NCI-H146 treated with DMSO at 0.1 percent for 48 hours (cell line): ENCODE measurements at regions not wholly inside any gene's neighbourhood (a gene's known extent, or its start where the extent isn't known, plus 50 kb on each side); places are given as distances from the start of the nearest gene placed in this dataset.
A peak's percentile ranks its signal among the peaks of the same experiment; 100 is the strongest.

Experiments
- DNase-seq: peaks from one replicate; lab custom pipeline; 2025; ENCODE audit not compliant: unreplicated experiment; lab: John Stamatoyannopoulos, UW

- no peak for DNase-seq
Measured at GRCh38 chr3:176933704-176934103, 263.6 kb downstream of the TBL1XR1 start.

GRCh38 chr3:176932433-176932832 lies 264.8 kb downstream of the TBL1XR1 start:
- no peak for DNase-seq

GRCh38 chr3:176931991-176932390 lies 265.3 kb downstream of the TBL1XR1 start:
- no peak for DNase-seq

GRCh38 chr3:176930942-176931341 lies 266.3 kb downstream of the TBL1XR1 start:
- DNase-seq: no peak

- DNase-seq: no peak
Measured at GRCh38 chr3:176928582-176928931, 268.7 kb downstream of the TBL1XR1 start.

GRCh38 chr3:176927706-176928581 lies 269.3 kb downstream of the TBL1XR1 start:
- no peak for DNase-seq

GRCh38 chr3:176927280-176927679 lies 270.0 kb downstream of the TBL1XR1 start:
- no peak for DNase-seq

GRCh38 chr3:176926688-176927087 lies 270.6 kb downstream of the TBL1XR1 start:
- DNase-seq: no peak

- no peak for DNase-seq
Measured at GRCh38 chr3:176926034-176926433, 271.2 kb downstream of the TBL1XR1 start.

- DNase-seq: peak; percentile 97
Measured at GRCh38 chr3:176920766-176921160, 276.5 kb downstream of the TBL1XR1 start.

- peak; percentile 92 for DNase-seq
Measured at GRCh38 chr3:176919836-176920765, 277.2 kb downstream of the TBL1XR1 start.

GRCh38 chr3:176916777-176917176 lies 280.5 kb downstream of the TBL1XR1 start:
- peak; percentile 22 for DNase-seq

GRCh38 chr3:176914764-176915163 lies 282.5 kb downstream of the TBL1XR1 start:
- DNase-seq: no peak

- no peak for DNase-seq
Measured at GRCh38 chr3:176911579-176911978, 285.7 kb downstream of the TBL1XR1 start.

GRCh38 chr3:176909044-176909443 lies 288.2 kb downstream of the TBL1XR1 start:
- no peak for DNase-seq

- peak; percentile 55 for DNase-seq
Measured at GRCh38 chr3:176906046-176906905, 291.0 kb downstream of the TBL1XR1 start.

- no peak for DNase-seq
Measured at GRCh38 chr3:176905331-176905730, 292.0 kb downstream of the TBL1XR1 start.

GRCh38 chr3:176904506-176904905 lies 292.8 kb downstream of the TBL1XR1 start:
- no peak for DNase-seq

GRCh38 chr3:176896640-176897039 lies 300.6 kb downstream of the TBL1XR1 start:
- DNase-seq: no peak

- no peak for DNase-seq
Measured at GRCh38 chr3:176896165-176896564, 301.1 kb downstream of the TBL1XR1 start.

- DNase-seq: no peak
Measured at GRCh38 chr3:176879710-176880109, 317.6 kb downstream of the TBL1XR1 start.
